GM19240 (cell line): ENCODE measurements at regions not wholly inside any gene's neighbourhood (a gene's known extent, or its start where the extent isn't known, plus 50 kb on each side); places are given as distances from the start of the nearest gene placed in this dataset.

Experiments used
- DNase-seq: peaks from one replicate; pipeline ENCODE4 v3.0.0; 2011; ENCODE audit warnings: low spot score; ENCODE audit not compliant: insufficient read length

- DNase-seq: no peak
These were observed 179.2 kb upstream of the ZNF32 start for GRCh38 chr10:43827853-43828252.

GRCh38 chr10:43825984-43826383, 177.3 kb upstream of the ZNF32 start:
- DNase-seq: no peak

- DNase-seq: no peak
These were observed 176.7 kb upstream of the ZNF32 start for GRCh38 chr10:43825421-43825820.

GRCh38 chr10:43824934-43825333, 176.3 kb upstream of the ZNF32 start:
- no peak for DNase-seq

GRCh38 chr10:43822631-43823580, 174.2 kb upstream of the ZNF32 start:
- no peak for DNase-seq

GRCh38 chr10:43821103-43821502, 172.4 kb upstream of the ZNF32 start:
- DNase-seq: no peak

GRCh38 chr10:43820663-43821062, 172.0 kb upstream of the ZNF32 start:
- DNase-seq: no peak

- DNase-seq: no peak
These were observed 171.0 kb upstream of the ZNF32 start for GRCh38 chr10:43819464-43820230.

- DNase-seq: no peak
These were observed 170.0 kb upstream of the ZNF32 start for GRCh38 chr10:43818687-43819086.

GRCh38 chr10:43817368-43817767, 168.7 kb upstream of the ZNF32 start:
- no peak for DNase-seq

- DNase-seq: peak; percentile 42
These were observed 168.0 kb upstream of the ZNF32 start for GRCh38 chr10:43816351-43817321.

GRCh38 chr10:43815181-43815885, 166.7 kb upstream of the ZNF32 start:
- DNase-seq: no peak

- DNase-seq: no peak
These were observed 166.0 kb upstream of the ZNF32 start for GRCh38 chr10:43814663-43815062.

GRCh38 chr10:43811871-43812270, 163.2 kb upstream of the ZNF32 start:
- no peak for DNase-seq

GRCh38 chr10:43809211-43809930, 160.7 kb upstream of the ZNF32 start:
- DNase-seq: no peak

GRCh38 chr10:43808136-43808535, 159.5 kb upstream of the ZNF32 start:
- no peak for DNase-seq

- no peak for DNase-seq
These were observed 158.4 kb upstream of the ZNF32 start for GRCh38 chr10:43806831-43807640.

- no peak for DNase-seq
These were observed 155.1 kb upstream of the ZNF32 start for GRCh38 chr10:43803791-43804190.
